ENCODE measurements at regions not wholly inside any gene's neighbourhood (a gene's known extent, or its start where the extent isn't known, plus 50 kb on each side); places are given as distances from the start of the nearest gene placed in this dataset.

DNA sequence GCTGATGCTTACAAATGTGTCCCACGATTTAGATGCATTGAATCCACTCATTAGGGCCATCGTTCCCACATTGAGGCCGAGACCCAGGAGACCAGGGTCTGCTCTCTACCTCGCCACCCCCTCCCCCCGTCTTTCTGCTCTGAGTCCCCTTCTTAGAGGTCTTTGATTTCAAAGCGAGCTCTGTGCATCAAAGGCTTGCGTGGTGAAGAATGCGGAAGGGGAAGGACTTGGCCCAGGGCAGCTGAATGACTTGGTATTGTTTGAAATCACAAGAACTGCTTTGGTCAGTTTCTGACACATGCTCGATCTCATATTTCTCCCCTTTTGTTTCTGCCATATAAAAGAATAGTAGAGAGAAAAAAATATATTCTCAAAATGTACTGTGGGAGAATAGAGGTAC is 78.3 kb upstream of the IRX1 start:
- H3K27ac Mint-ChIP-seq, result no peak overlapping the region
- no peaks in the 10 kb centered on the region for H3K36me3 Mint-ChIP-seq (ENCODE audit: low read depth)
- peaks cover 1% of the 10 kb centered on the region for H3K27me3 Mint-ChIP-seq (ENCODE audit: low read depth, poor library complexity)
- H3K9me3 Mint-ChIP-seq, result peaks cover 7% of the 10 kb centered on the region
- H3K4me1 Mint-ChIP-seq, result peaks cover 51% of the 10 kb centered on the region
- DNase-seq, result peak; percentile 27
- no peak overlapping the region for H3K4me3 Mint-ChIP-seq
- TF ChIP-seq, protein P1, sequence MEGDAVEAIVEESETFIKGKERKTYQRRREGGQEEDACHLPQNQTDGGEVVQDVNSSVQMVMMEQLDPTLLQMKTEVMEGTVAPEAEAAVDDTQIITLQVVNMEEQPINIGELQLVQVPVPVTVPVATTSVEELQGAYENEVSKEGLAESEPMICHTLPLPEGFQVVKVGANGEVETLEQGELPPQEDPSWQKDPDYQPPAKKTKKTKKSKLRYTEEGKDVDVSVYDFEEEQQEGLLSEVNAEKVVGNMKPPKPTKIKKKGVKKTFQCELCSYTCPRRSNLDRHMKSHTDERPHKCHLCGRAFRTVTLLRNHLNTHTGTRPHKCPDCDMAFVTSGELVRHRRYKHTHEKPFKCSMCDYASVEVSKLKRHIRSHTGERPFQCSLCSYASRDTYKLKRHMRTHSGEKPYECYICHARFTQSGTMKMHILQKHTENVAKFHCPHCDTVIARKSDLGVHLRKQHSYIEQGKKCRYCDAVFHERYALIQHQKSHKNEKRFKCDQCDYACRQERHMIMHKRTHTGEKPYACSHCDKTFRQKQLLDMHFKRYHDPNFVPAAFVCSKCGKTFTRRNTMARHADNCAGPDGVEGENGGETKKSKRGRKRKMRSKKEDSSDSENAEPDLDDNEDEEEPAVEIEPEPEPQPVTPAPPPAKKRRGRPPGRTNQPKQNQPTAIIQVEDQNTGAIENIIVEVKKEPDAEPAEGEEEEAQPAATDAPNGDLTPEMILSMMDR (IDR thresholded peaks at IDR 0.05), result no peak

DNA sequence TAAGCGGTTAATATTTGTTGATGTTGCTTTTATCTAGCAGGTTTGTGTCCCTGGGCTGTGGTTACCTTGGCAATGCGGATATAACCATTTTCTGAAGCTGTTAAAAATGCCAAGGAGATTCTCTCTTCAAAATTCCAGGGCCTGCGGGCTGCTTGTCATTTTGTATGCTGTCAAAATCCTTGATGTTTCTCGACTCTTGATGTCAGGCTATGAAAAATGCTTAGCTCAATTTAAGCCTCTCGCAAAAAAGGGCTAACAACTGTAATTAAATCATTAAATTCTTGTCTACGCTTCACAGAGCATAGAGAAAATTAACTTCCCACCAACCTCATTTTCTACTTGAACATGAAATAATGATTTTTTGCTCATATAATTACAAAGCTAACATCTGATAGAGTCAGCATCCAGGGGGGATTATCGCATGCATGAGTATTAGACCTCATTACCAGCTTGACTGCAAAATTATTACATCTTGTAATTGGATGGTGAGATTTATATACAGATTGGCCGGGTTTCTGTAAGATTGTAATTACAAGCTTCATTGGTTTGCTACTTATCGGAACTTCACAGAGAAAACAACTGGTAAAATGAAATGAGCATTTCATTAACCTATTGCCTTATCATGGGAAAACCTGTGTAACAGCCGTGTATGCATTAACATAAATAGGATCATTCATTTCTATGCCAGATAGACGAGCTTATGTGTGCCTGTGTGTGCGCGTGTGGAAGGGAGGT is 83.1 kb upstream of the IRX1 start:
- no peak for DNase-seq
- peaks cover 71% of the 10 kb centered on the region for H3K4me1 Mint-ChIP-seq
- TF ChIP-seq, protein P1 (IDR thresholded peaks at IDR 0.05), result no peak
- peaks cover 36% of the 10 kb centered on the region for H3K9me3 Mint-ChIP-seq
- H3K36me3 Mint-ChIP-seq (ENCODE audit: low read depth), result peaks cover 10% of the 10 kb centered on the region
- H3K27ac Mint-ChIP-seq, result no peak overlapping the region
- no peak overlapping the region for H3K4me3 Mint-ChIP-seq
- peaks cover 3% of the 10 kb centered on the region for H3K27me3 Mint-ChIP-seq (ENCODE audit: low read depth, poor library complexity)

DNA sequence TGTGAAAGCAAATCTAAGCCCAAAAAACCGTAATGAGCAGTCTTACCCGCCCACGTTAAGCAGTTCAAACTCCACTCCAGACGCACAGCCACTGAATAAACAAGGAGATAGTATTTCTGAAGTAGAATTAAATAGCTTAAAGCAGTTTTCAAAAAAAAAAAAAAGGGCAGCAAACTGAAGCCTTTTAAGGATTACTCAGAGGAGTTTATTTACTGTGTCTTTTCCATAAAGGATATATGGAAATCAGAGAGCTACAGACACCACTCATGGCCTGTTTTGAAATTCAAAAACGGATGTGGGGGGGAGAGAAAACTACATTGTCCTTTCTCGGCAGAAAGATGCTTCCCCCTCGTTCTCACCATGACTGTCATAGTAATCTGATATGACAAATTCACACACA is 83.7 kb upstream of the IRX1 start:
- H3K4me1 Mint-ChIP-seq, result peaks cover 65% of the 10 kb centered on the region
- TF ChIP-seq, protein P1 (IDR thresholded peaks at IDR 0.05), result no peak
- no peak overlapping the region for H3K27ac Mint-ChIP-seq
- H3K9me3 Mint-ChIP-seq, result peaks cover 42% of the 10 kb centered on the region
- H3K27me3 Mint-ChIP-seq (ENCODE audit: low read depth, poor library complexity), result peaks cover 3% of the 10 kb centered on the region
- no peak for DNase-seq
- H3K4me3 Mint-ChIP-seq, result no peak overlapping the region
- peaks cover 10% of the 10 kb centered on the region for H3K36me3 Mint-ChIP-seq (ENCODE audit: low read depth)

DNA sequence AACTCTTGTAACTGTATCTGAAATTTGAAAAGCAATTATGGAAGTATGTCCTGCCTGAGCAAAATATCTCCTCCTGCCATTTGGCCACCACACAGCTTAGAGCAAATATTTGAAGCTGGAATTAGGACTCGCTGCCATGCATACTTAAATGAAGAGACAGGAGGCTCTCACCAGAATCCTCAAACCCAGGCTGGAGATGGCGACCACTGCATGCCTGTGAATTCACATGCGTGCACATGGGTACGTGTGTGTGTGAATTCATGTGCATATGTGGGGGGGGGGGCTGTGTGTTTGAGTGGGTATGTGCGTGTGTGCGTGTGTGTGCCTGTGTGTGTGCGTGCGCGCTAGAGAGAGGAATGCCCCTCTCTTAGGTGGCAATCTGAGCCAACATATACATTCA is 84.1 kb upstream of the IRX1 start:
- H3K4me1 Mint-ChIP-seq, result peaks cover 63% of the 10 kb centered on the region
- H3K27me3 Mint-ChIP-seq (ENCODE audit: low read depth, poor library complexity), result peaks cover 3% of the 10 kb centered on the region
- H3K36me3 Mint-ChIP-seq (ENCODE audit: low read depth), result peaks cover 10% of the 10 kb centered on the region
- no peak for DNase-seq
- no peak overlapping the region for H3K4me3 Mint-ChIP-seq
- H3K27ac Mint-ChIP-seq, result no peak overlapping the region
- TF ChIP-seq, protein P1 (IDR thresholded peaks at IDR 0.05), result no peak
- H3K9me3 Mint-ChIP-seq, result peaks cover 46% of the 10 kb centered on the region

DNA sequence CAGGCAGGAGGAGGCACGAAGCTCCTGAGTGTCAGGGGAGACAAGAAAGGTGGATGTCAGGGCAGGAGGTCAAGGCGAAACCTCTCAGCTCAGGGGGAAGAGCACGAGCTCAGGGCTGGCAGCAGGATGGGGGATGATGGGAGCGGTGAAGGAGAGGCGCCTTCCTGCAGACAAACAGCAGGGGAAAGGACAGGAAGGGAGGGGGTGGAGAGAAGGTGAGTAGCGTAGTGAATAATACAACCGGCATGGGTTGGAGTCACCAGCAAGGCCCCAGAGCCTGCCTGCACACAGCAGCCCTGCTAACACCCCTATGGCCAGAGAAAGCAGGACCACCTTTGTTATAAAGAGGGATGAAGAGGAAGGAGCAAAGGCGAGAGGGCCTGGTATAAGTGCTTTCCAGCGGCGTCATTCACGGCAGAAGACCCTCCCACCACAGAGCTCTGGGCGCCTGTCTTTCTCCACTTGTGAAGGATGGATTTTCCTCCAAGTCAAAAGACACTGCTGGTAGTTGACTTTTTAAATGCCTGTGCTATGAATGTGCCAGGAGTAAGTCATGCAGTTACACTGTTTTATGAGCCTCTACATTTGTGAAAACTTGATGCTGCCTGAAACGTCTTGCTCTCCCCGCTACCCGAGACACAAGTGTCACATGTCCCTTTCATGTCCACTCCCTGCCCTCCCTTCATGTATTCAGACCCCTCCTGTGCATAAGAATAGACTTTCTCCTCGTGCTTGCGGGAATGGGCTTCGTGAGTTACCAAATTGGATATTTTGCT is 84.8 kb upstream of the IRX1 start:
- TF ChIP-seq, protein P1 (IDR thresholded peaks at IDR 0.05), result no peak
- DNase-seq, result no peak
- no peak overlapping the region for H3K27ac Mint-ChIP-seq
- peaks cover 43% of the 10 kb centered on the region for H3K9me3 Mint-ChIP-seq
- no peak overlapping the region for H3K4me3 Mint-ChIP-seq
- H3K36me3 Mint-ChIP-seq (ENCODE audit: low read depth), result peaks cover 10% of the 10 kb centered on the region
- H3K4me1 Mint-ChIP-seq, result peaks cover 57% of the 10 kb centered on the region
- H3K27me3 Mint-ChIP-seq (ENCODE audit: low read depth, poor library complexity), result peaks cover 3% of the 10 kb centered on the region
